Inferior parietal cortex (tissue), 1 donor: ENCODE measurements at regions not wholly inside any gene's neighbourhood (a gene's known extent, or its start where the extent isn't known, plus 50 kb on each side); places are given as distances from the start of the nearest gene placed in this dataset.
"Not testable (repeated sequence)": the region's sequence is repeated elsewhere in the genome, so short reads cannot be mapped to it uniquely, and the experiment has no call there.

Source experiments
- DNase-seq: peaks from one replicate; pipeline ENCODE4 v3.0.0-alpha.2; 2016; ENCODE audit errors: extremely low spot score

GRCh38 chr18:40157120-40157519 lies 1797.9 kb upstream of the PIK3C3 start:
- DNase-seq, result no peak

GRCh38 chr18:40152859-40153258 lies 1802.2 kb upstream of the PIK3C3 start:
- no peak for DNase-seq

GRCh38 chr18:40148960-40149359 lies 1806.1 kb upstream of the PIK3C3 start:
- no peak for DNase-seq

- DNase-seq, result no peak
Observed at GRCh38 chr18:40133253-40133652, 1821.8 kb upstream of the PIK3C3 start.

GRCh38 chr18:40132438-40132837 lies 1822.6 kb upstream of the PIK3C3 start:
- not testable (repeated sequence) for DNase-seq

GRCh38 chr18:40124107-40124506 lies 1830.9 kb upstream of the PIK3C3 start:
- DNase-seq, result no peak

GRCh38 chr18:40120796-40121391 lies 1834.1 kb upstream of the PIK3C3 start:
- DNase-seq, result no peak

- DNase-seq, result no peak
Observed at GRCh38 chr18:40120356-40120755, 1834.7 kb upstream of the PIK3C3 start.

GRCh38 chr18:40119581-40119980 lies 1835.5 kb upstream of the PIK3C3 start:
- not testable (repeated sequence) for DNase-seq

- DNase-seq, result no peak
Observed at GRCh38 chr18:40110455-40110854, 1844.6 kb upstream of the PIK3C3 start.

- no peak for DNase-seq
Observed at GRCh38 chr18:40109252-40110049, 1845.6 kb upstream of the PIK3C3 start.

- DNase-seq, result no peak
Observed at GRCh38 chr18:40108596-40108995, 1846.4 kb upstream of the PIK3C3 start.

- DNase-seq, result no peak
Observed at GRCh38 chr18:40102903-40103302, 1852.1 kb upstream of the PIK3C3 start.

- no peak for DNase-seq
Observed at GRCh38 chr18:40099641-40100040, 1855.4 kb upstream of the PIK3C3 start.

GRCh38 chr18:40096675-40097074 lies 1858.4 kb upstream of the PIK3C3 start:
- no peak for DNase-seq

- no peak for DNase-seq
Observed at GRCh38 chr18:40094441-40094840, 1860.6 kb upstream of the PIK3C3 start.

GRCh38 chr18:40088130-40088529 lies 1866.9 kb upstream of the PIK3C3 start:
- no peak for DNase-seq

GRCh38 chr18:40079786-40080185 lies 1875.2 kb upstream of the PIK3C3 start:
- DNase-seq, result no peak

GRCh38 chr18:40075616-40076015 lies 1879.4 kb upstream of the PIK3C3 start:
- DNase-seq, result no peak

GRCh38 chr18:40072761-40073160 lies 1882.3 kb upstream of the PIK3C3 start:
- DNase-seq, result no peak

GRCh38 chr18:40066368-40066767 lies 1888.7 kb upstream of the PIK3C3 start:
- no peak for DNase-seq

- no peak for DNase-seq
Observed at GRCh38 chr18:40063488-40063887, 1891.5 kb upstream of the PIK3C3 start.

GRCh38 chr18:40061086-40061485 lies 1893.9 kb upstream of the PIK3C3 start:
- no peak for DNase-seq
